Stimulated activated CD4-positive, alpha-beta T cell treated with anti-CD3 and anti-CD28 coated beads, Interleukin-15, amount 100 ng/mL, for 48 hours (primary cell): ENCODE measurements at regions not wholly inside any gene's neighbourhood (a gene's known extent, or its start where the extent isn't known, plus 50 kb on each side); places are given as distances from the start of the nearest gene placed in this dataset.

Experiments used
- DNase-seq, 2 donors: peaks; one replicate each; pipeline ENCODE4 v3.0.0-alpha.2; 2020; ENCODE audit warnings: low read depth in 2 of 2

DNA sequence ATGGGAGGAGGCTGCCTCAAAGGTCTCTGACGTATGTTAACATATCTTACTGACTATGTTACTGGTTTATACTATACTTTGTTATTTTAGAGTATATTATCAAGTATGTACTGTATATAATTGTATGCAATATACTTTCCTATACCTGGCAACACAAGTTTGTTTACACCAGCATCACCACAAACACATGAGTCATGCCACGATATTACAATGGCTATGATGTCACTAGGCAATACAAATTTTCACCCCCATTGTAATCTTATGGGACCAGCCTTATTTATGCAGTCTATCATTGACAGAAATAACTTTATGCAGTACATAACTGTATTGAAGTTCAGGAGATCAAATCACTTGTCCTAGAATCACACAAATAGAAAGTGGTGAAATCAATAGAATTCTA lies 329.9 kb upstream of the SLC7A11 start:
- DNase-seq, result no peak

DNA sequence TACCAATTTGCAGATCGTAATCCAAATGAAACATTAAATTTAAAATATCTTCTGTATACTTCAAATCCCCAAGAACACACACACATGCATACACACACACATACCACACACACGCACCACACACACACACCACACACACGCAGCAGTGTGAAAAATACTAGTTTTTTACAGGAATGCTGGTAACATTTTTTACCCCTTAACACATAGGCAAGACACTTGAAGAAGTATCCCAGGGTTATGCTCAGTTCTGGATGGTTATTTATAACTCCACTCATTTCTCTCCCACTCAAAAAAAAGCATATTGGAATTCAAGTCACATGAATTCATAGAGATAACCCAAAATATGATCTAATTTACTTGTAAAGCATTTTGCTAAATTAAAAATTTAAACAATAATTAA lies 325.5 kb upstream of the SLC7A11 start:
- DNase-seq, result no peak

DNA sequence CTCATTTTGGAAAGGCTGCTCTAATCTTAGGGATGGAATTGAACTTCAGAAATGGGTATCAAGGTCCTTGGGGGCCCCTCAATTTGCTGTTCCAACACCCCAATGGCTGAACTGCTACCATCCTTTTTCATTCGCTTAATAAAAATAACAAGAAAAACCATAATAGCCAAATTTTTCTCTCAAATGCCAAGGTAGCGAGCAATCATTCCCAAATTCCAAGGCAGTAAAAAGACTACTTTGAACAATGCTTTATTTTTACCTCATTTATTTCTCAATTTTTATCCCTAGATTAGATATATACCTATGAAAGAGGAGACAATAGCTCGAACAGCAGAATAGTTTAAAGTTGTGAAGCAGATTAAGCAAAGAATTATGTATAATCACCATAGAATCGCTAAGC lies 323.4 kb upstream of the SLC7A11 start:
- no peak for DNase-seq

DNA sequence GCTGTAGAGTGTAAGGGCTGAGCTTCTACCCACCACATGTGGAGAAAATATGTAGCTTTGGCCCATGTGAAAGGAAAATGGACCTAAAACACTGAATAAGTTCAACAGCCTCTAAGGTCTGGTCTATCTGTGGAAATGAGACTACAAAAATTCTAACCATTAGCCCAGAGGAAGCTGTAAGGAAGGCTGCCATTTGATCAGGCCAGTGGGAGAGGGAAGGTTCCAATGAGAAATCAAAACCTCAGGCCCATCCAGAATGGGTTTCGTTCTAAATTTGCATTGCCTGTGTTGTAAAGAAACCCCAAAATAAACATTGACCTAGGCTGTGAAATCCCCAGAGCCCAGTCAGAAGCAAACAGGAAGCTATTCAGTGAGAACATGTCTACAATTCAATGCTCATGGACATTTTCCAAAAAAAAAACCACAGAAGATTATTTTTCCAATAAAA lies 320.4 kb upstream of the SLC7A11 start:
- no peak for DNase-seq

DNA sequence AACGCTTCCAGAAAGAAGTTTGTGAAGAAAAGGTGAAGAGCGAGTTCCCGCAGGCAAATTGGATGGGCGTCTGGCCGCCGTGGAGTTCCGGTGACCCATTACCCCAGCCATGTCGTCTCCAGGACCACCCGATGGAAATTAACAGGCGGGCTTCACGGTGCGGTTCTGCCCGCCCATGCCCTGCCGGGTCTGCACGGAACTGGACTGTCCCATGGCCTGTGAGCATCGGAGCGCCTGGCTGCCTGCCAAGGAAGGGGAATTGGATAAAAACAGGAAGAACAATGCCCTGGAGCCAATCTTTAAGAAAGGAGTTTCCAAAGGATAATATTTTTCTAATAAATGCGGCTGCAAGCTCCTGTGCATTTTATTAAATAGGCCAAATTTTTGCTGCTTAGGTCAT lies 319.8 kb upstream of the SLC7A11 start:
- DNase-seq, result no peak

DNA sequence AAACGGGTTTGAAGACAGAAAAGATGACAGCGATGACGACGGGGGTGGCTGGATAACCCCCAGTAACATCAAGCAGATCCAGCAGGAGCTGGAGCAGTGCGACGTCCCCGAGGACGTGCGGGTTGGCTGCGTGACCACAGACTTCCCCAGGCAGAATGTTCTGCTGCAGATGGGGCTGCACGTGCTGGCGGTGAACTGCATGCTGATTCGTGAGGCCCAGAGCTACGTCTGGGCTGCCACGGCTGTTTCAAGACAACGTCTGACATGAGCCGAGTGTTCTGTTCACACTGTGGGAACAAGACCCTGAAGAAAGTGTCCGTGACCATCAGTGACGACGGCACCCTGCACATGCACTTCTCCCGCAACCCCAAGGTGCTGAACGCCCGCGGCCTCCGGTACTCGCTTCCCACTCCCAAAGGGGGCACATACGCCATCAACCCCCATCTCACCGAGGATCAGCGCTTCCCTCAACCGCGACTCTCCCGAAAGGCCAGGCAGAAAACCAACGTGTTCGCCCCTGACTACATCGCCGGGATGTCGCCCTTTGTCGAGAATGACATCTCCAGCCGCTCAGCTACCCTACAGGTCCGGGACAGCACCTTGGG lies 319.2 kb upstream of the SLC7A11 start:
- DNase-seq, result no peak

DNA sequence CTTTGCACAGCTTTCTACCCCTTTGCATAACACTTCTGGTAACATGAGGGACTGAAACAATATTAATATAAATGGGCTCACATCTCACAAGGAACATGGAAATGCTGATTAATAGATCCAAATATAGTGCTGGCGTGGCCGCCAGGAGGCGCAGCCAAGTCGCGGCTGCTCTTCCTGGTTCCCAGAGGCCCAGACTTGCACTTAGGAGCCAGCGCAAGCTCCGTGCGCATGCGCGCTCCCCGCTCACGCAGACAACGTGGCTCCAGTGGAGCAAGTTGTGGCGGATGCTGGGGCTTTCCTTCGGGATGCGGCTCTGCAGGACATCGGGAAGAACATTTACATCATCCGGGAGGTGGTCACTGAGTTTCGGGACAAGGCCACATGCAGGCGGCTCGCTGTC lies 318.3 kb upstream of the SLC7A11 start:
- no peak for DNase-seq

DNA sequence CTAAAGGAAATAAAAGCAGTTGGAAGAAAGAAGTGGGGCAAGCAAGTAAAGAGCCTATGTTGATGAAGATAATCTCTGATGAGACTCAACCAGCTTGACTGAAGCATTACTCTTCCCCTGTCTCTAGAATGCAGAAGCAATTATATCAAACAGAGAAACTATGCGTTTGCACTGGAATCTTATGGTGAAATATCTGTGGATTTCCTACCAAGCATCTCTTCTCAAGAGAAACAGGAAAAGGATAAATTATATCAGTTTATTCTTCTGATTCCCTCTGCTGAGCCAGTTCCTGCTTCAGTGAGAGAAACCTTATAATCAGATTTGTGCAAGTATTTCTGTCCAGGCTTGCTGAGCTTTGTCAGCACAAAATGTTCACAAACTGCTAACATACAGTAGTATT lies 316.7 kb upstream of the SLC7A11 start:
- DNase-seq, result no peak

DNA sequence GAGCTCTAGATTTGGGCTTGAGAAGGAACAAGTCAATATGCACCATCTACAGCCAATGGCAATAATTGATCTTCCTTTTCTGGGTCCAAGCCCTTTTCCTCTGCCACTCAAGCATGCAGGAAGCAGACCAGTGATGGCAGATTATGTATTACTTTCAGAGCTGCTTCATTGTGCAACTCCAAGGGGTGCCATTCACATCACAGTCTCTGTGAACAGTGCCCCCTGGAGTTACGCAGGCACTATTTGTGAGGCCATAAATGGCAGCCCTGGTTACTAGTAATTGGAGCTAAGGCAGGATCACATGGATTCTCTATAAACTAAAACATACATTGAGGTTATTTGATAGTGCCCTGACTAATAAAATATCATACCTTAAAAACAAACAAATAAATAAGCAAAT lies 313.4 kb upstream of the SLC7A11 start:
- no peak for DNase-seq

DNA sequence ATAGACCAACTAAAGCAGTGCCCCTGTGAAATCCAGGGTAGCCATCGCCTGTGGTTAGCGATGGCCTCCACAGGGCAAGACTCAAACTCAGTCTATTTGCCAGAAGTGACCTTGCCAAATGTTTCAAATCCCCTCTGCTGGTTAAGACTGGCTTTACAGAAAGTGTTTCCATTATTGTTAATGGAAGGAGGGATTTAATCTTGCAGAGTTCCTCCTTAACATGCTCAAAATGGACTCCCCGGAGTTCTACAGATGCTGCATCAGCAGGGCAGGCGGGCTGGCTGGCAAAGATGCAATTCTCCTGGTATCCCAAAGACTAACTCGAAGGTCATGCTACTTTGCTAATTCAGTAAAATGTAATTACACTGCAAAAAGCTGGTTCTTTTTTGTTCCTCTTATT lies 313.0 kb upstream of the SLC7A11 start:
- DNase-seq, result no peak

DNA sequence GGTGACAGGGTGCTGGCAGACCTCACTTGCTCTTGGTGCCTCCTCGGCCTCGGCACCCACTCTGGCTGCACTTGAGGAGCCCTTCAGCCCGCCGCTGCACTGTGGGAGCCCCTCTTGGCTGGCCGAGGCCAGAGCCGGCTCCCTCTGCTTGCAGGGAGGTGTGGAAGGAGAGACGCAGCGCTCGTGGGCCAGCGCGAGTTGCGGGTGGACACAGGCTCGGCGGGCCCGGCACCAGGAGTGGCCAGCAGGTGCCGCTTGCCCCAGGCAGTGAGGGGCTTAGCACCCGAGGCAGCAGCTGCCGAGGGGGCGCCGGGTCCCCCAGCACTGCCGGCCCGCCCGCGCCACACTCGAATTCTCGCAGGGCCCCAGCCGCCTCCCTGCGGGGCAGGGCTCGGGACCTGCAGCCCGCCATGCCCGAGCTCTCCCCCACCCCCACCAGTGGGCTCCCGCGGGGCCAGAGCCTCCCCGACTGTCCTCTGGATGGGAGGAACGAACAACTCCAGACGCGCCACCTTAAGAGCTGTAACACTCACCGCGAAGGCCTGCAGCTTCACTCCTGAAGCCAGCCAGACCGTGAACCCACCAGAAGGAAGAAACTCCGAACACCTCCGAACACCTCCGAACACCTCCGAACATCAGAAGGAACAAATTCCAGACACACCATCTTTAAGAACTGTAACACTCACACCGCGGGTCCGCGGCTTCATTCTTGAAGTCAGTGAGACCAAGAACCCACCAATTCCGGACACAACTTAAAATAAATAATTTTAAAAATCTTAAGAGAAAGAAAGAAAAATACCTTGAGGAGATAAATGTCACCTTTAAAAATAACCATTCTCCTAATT lies 311.1 kb upstream of the SLC7A11 start:
- no peak for DNase-seq

DNA sequence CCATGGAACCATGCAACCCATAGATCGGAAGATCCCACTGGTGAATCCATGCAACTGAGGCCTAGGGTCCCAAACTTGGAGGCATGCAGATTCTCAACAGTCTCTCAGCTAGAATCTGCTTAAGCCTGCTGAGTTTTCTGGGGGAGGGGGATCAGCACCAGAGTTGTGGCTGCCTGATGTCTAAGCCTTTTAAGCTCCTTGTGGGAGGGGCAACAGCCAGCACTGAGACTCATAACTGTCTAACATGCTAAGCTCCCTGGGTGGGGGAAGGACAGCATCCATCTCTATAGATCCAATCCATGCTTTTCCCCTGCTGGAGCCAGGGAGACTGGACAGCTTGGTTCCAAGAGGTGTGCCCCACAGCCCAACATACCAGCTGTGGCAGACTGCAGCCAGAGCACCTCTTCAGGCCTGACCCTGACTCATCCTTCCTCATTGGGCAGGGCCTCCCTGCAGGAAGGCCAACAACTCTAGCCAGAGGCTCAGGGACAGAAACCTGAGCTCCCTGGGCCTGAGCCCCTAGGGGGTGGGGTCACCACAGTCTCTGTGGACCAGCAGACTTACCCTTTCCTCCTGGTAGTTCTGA lies 300.1 kb upstream of the SLC7A11 start:
- DNase-seq, result no peak

DNA sequence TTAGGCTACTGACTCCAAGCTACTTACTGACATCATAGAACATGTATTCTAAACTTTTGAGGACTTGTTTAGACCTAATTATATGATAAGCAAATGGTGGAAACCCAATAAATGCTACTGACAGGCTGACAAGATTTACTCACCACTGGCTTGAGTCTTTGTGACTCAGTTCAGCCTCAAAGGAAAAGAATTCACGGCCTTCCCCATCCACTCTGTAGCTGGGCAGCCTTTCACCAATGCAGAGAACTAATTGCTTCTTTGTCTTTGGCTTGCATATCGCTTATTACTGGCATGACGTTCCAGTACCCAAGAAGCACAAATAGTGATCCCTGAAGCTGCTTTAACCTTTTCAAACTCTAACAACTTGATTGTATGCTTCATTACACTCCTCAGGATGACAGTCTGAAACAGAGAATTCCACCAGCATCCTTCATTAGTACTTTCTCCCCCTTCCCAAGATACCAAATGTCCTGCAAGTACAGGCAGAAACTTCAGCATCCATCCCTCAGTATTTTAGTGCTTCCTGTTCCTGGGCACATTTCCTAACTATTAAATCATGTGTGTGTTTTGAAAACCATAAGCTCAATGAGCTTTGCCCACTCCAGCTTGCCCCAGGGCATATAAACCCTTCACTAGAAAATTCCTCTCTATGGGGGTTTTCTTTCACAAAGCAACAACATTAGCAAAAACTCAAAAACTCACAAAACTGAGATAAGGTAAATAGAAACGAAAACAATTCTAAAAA lies 298.1 kb upstream of the SLC7A11 start:
- no peak for DNase-seq

DNA sequence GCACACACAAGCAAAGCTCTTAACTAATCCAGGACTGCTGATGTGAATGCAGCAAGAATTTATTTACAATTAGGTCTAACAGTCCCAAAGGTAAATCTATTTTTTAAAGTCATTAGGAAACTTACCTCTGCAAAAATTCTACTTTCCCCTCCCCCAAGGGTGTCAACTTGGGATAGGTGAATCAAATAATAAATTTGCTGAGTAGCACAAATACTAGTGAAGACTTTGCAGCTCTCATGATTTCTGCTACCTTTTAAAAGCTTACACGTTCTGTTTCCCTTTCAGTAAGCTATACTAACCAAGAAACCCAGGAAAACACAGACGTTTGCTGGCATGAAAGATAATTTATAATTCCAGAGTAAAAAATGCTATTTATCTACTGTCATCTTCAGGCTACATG lies 296.6 kb upstream of the SLC7A11 start:
- no peak for DNase-seq

DNA sequence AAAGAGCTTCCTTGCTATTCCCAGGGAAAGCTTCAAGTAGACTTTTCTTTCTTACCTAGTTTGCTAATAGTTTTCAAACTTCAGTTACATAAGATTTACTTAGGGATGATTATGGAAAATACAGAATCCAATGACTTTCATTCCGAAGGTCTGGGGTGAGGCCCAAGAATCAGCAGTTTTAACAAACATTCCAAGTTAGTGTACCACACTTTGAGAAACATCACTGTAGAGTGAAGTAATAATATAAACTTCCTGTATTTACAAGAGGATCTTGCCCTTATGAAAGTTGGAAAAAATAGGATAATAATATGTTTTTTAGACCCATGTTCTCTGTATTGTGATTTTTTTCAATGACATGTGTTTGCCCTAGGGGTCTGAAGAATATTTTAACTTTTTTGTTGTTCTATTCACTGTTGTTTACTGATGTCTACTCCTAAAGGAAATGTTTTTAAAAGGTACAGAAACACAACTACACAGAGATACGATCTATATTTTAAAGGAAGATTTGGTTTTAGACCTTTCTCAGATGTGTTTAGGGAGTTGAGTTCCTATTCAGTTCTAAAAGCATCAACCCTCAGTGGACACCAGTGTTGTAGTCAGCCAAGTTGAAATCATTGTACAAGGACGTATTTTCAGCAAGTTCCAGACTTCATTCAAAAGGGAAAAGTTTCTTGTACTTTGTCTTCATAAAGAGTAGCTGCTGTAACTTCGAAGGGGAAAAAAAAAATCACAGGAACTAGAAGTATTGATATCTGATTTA lies 295.8 kb upstream of the SLC7A11 start:
- no peak for DNase-seq

DNA sequence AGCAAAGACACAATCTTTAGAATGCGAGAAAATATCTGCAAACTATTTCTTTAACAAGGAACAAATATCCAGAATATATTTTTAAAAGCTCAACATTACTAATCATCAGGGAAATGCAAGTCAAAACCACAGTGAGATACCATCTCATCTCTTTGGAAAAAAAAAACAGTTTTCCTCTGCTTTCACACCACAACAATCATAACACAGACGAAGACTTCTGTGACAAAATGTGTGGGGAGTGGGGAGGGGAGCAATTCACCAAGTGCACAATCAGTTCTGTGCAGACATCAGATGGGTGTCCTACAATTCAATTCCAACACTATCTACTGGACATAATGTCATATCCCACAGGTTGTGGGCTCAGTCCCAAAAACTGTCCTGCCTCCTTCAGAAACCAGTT lies 293.2 kb upstream of the SLC7A11 start:
- no peak for DNase-seq

DNA sequence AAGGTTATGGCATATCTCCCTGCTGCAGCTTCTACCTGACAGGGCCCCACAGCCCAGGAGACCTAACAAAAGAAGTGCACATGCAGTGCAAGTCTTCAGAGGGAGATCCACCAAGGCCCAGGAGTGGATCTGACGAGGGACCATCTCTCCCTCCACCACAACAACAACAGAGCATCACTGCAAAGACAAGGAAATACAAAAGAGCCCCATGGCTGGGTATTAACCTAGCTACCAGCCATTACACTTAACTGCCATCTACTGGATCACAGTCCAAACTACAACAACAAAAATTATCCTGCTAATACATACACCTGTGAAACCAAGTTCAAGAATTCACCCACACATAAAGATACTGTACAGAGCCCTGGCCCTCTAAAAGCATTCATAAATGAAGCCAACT lies 280.2 kb upstream of the SLC7A11 start:
- DNase-seq, result no peak

DNA sequence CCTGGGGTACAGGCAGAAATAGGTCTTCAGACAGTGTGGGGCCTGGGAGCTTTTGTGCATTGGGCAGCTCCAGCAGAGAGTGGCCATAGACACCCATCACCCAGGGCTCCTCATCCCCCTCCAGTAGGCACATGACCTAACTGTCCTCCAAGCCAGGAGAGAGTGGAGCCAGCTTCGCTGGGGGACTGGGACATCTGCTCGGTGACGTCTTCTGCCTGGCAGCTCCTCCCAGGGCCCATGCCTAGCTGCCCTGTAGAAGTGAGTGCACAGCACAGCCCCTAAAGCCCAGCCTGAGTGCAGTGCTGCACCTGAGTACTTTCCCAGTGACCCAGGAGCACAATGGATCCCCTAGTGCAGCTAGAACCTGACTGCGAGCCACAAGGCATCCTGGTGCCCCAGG lies 279.7 kb upstream of the SLC7A11 start:
- DNase-seq, result no peak

DNA sequence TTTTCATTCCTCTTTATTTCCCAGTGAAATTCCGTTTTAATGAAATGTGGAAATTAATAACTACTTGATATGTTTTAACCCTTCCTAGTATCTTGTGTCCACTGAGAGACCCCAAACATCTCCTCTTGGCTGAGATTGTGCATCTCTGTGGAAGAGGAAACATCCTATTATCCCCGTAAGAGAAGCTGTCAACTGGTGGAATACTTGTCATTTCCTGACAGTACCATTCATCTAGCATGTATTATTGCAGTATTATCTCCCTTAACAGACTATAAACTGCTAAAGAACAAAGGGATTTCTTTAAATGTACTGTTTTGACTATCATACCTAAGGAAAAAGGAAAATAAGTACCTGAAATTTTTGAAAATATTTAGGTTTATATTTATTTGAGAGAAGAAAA lies 277.3 kb upstream of the SLC7A11 start:
- no peak for DNase-seq

DNA sequence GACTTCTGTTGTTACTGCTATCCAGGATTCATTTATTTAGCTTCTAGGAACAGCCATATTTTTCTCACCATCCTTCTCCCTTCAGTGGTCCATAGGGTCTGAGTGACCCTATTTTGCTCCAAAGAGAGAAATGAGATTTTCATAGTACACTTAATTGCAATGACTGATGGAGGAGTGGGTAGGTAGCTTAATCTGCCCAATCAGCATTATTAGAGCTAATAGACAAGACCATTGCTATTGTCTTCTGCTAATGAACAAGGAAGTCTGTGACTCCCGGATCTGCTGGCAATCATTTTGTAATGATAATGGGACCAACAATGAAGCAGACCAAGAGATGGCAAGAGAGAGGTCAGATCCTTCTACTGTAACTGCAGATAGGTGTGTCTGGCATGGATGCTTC lies 271.4 kb upstream of the SLC7A11 start:
- no peak for DNase-seq

DNA sequence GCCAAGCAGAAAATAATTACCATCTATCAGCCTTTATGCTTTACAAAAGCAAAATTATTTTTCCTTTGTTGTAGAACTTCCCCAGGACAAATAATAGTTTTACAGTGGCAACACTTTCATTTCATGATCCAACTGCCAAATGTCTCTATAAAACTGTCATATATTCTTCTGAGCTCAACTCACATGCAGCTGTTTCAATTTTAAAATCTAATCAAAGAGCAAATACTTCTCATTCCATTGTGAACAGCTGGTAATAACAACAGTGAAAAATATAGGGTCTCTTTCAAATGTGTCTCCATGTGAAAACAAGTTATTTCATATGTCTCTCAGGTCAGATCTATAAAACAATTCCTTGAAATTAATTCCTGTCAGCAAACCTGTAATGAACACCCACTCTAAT lies 270.6 kb upstream of the SLC7A11 start:
- DNase-seq, result no peak

DNA sequence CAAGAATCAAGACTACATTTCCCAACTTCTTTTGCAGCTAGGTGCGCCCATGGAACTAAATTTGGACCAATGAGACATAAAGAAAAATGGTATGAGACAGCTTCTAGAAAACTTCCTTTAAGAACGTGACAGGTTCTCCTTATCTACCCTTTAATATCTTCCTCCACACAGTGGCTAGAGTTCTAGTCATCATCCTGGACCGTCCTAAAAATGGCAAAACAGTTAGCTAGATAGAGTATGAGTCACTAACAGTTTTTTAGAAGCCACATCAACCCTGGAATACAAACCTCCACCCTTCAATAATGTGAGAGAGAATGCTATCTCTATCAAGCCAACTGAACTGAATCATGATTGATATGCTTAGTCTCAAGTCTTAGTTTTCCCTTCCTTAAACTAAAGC lies 267.9 kb upstream of the SLC7A11 start:
- DNase-seq, result no peak
